Fibroblast of lung (primary cell): ENCODE measurements at regions not wholly inside any gene's neighbourhood (a gene's known extent, or its start where the extent isn't known, plus 50 kb on each side); places are given as distances from the start of the nearest gene placed in this dataset.

Experiments used
- DNase-seq, 2 donors: peaks; one replicate each; pipeline versions ENCODE4 v3.0.0 to v3.0.0-alpha.2; 2010; ENCODE audit warnings: low read depth in 2 of 2
- H2AFZ ChIP-seq: 2 replicates; pipeline ENCODE4 v1.5.1; 2012; ENCODE audit warnings: low read length, control low read depth, inconsistent platforms
- H3K27ac ChIP-seq: 2 replicates; pipeline ENCODE4 v1.5.1; 2011; ENCODE audit warnings: low read length, control low read depth; ENCODE audit not compliant: insufficient read depth
- H3K27me3 ChIP-seq: 2 replicates; pipeline ENCODE4 v1.5.1; 2011; ENCODE audit warnings: mild to moderate bottlenecking, low read length; ENCODE audit not compliant: control insufficient read depth, insufficient read depth
- H3K36me3 ChIP-seq: 2 replicates; pipeline ENCODE4 v1.5.1; 2011; ENCODE audit warnings: low read length; ENCODE audit not compliant: control insufficient read depth, insufficient read depth
- H3K4me1 ChIP-seq: 2 replicates; pipeline ENCODE4 v1.5.1; 2011; ENCODE audit warnings: low read length; ENCODE audit not compliant: control insufficient read depth, insufficient read depth; ENCODE audit errors: extremely low read depth
- H3K4me2 ChIP-seq: 2 replicates; pipeline ENCODE4 v1.5.1; 2011; ENCODE audit warnings: low read length, control low read depth; ENCODE audit not compliant: insufficient read depth; ENCODE audit errors: extremely low read depth
- H3K4me3 ChIP-seq, 4 experiments: fragments of 200-600 bp in 1 of 4; sonication (generic) in 1 of 4; replicated peaks in 1 of 4; 2 replicates each; pipeline ENCODE4 v1.5.1; 2011 to 2016; ENCODE audit warnings: low read length in 4 of 4, low read depth in 3 of 4, mild to moderate bottlenecking in 3 of 4, control low read depth in 2 of 4, inconsistent platforms in 1 of 4, mixed read lengths in 1 of 4; ENCODE audit not compliant: insufficient read depth in 1 of 4; ENCODE audit errors: control extremely low read depth in 1 of 4
- H3K79me2 ChIP-seq: 2 replicates; pipeline ENCODE4 v1.5.1; 2012; ENCODE audit warnings: mild to moderate bottlenecking, low read length, inconsistent platforms; ENCODE audit not compliant: control insufficient read depth, insufficient read depth
- H3K9ac ChIP-seq: 2 replicates; pipeline ENCODE4 v1.5.1; 2011; ENCODE audit warnings: mild to moderate bottlenecking, low read length, control low read depth; ENCODE audit not compliant: insufficient read depth
- H3K9me3 ChIP-seq: 2 replicates; pipeline ENCODE4 v1.5.1; 2012; ENCODE audit warnings: low read depth, low read length; ENCODE audit not compliant: control insufficient read depth, insufficient read depth
- H4K20me1 ChIP-seq: 2 replicates; pipeline ENCODE4 v1.5.1; 2011; ENCODE audit warnings: low read length; ENCODE audit not compliant: control insufficient read depth, insufficient read depth; ENCODE audit errors: extremely low read depth
- EZH2 ChIP-seq: IDR thresholded peaks from 2 replicates; pipeline ENCODE4 v1.5.1; 2012; ENCODE audit warnings: low read length, control low read depth, mild to moderate bottlenecking; ENCODE audit errors: missing control alignments
- TF ChIP-seq, protein P1 (sequence below), 2 donors: IDR thresholded peaks in 1 of 2; conservative IDR thresholded peaks in 1 of 2; 1 replicate in 1 of 2; 2 replicates in 1 of 2; pipeline ENCODE4 v1.5.1; 2011 to 2012; ENCODE audit warnings: low read length in 2 of 2, control low read depth in 1 of 2, inconsistent platforms in 1 of 2, low read depth in 1 of 2, mild to moderate bottlenecking in 1 of 2

DNA sequence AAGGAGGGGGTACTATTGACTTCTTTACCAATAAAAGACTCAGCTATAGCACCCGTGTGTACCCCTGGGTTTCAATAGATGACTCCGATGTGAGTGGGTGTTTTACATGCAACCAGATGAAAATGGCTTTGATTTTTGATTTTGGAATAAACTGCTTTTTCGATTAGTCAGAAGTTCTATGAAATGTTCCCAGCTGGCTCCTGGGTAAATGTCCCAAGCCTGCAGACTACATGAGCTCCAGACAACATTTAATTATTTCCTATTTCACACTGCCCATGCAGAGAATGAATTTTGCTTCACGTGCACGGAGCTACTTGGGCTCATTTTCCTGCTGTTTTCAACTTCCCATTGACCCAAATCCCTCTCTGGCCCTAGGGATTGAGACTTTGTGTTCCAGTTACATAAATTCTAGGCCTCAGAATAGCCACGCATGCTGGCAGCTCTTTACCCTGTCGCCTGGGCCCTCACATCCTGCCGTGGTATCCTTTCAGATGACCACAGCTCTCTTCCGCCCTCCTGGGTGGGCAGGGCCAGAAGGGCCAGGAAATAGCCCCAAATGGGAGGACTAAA lies 59.7 kb downstream of the GPR6 start:
- Histone ChIP-seq H3K4me2 (no peak overlapping the region), H3K9me3 (no peaks in the 10 kb centered on the region), H4K20me1 (no peaks in the 10 kb centered on the region), H3K9ac (no peak overlapping the region), H3K79me2 (no peaks in the 10 kb centered on the region), H3K4me1 (no peaks in the 10 kb centered on the region), H3K4me3 (no peak overlapping the region), H3K27ac (no peak overlapping the region), H2AFZ (no peak overlapping the region), H3K36me3 (no peaks in the 10 kb centered on the region), H3K27me3 (no peaks in the 10 kb centered on the region)
- TF ChIP-seq, protein P1, sequence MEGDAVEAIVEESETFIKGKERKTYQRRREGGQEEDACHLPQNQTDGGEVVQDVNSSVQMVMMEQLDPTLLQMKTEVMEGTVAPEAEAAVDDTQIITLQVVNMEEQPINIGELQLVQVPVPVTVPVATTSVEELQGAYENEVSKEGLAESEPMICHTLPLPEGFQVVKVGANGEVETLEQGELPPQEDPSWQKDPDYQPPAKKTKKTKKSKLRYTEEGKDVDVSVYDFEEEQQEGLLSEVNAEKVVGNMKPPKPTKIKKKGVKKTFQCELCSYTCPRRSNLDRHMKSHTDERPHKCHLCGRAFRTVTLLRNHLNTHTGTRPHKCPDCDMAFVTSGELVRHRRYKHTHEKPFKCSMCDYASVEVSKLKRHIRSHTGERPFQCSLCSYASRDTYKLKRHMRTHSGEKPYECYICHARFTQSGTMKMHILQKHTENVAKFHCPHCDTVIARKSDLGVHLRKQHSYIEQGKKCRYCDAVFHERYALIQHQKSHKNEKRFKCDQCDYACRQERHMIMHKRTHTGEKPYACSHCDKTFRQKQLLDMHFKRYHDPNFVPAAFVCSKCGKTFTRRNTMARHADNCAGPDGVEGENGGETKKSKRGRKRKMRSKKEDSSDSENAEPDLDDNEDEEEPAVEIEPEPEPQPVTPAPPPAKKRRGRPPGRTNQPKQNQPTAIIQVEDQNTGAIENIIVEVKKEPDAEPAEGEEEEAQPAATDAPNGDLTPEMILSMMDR (conservative IDR thresholded peaks at IDR 0.05 in 1 of 2, IDR thresholded peaks at IDR 0.05 in 1 of 2; ENCODE audit: low read depth in 1 of 2, low read length in 2 of 2), result no peak
- TF ChIP-seq EZH2, result no peak
- no peak for DNase-seq

DNA sequence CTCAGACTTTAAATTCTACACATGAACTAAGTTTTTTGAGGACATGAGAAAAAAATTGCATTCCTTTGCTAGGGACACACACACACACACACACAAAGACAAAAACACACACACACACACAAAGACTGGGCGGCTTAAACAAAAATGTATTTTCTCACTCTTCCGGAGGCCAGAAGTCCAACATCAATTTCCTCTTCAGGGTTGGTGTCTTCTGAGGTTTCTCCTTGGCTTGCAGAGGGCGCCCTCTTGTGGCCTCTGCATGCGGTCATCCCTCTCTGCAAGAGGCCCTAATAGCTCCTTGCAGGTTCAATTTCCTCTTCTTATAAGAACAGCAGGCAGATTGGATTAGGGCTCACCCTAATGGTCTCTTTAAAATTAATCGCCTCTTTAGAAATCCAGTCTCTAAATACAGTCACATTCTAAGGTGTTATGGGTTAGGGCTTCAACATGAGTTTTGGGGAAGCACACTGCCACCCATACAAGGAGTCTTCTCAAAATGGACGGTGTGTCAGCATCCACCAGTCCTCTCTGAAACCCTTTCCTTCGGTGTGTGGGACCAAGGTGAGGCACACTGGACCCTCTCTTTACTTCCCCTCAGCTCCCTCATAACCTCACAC lies 61.4 kb downstream of the GPR6 start:
- Histone ChIP-seq H3K36me3 (no peaks in the 10 kb centered on the region), H3K27ac (no peak overlapping the region), H3K9me3 (no peaks in the 10 kb centered on the region), H4K20me1 (no peaks in the 10 kb centered on the region), H2AFZ (peak overlapping the region; percentile 89), H3K4me1 (no peaks in the 10 kb centered on the region), H3K4me2 (peak overlapping the region; percentile 70), H3K9ac (no peak overlapping the region), H3K27me3 (no peaks in the 10 kb centered on the region), H3K79me2 (no peaks in the 10 kb centered on the region), H3K4me3 (peak overlapping the region; percentile 9 to 43 (median 22))
- peak; percentile 80 to 91 for DNase-seq
- no peak for TF ChIP-seq EZH2
- TF ChIP-seq, protein P1 (conservative IDR thresholded peaks at IDR 0.05 in 1 of 2, IDR thresholded peaks at IDR 0.05 in 1 of 2; ENCODE audit: low read depth in 1 of 2, low read length in 2 of 2), result peak; percentile 91 to 97

DNA sequence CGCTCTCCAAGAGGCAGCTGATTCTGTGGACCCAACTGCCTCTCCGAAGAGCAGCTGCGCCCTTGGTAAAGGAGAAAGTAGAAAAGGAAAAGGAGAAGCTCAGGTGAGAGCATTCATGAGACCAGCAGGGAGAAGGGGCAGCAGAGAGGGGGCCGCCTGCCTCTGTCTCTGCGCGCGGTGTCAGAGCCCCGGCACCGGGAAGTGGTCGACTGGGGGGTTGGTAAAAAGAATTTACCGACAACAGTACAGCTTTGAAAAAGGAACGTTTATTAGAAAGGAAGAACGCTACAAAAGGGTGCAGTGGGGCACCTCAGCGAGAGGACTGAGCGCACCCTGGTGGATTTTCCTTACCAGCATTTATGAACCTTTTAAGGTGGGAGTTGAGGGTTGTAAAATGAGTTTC lies 61.9 kb downstream of the GPR6 start:
- no peaks in the 10 kb centered on the region for H3K27me3 ChIP-seq
- H4K20me1 ChIP-seq, result no peaks in the 10 kb centered on the region
- no peak overlapping the region for H3K9ac ChIP-seq
- no peak for TF ChIP-seq EZH2
- TF ChIP-seq, protein P1 (conservative IDR thresholded peaks at IDR 0.05 in 1 of 2, IDR thresholded peaks at IDR 0.05 in 1 of 2; ENCODE audit: low read depth in 1 of 2, low read length in 2 of 2), result peak in 1 of 2 donors; percentile 48
- peak; percentile 12 to 34 for DNase-seq
- H3K4me3 ChIP-seq, result peak overlapping the region; percentile 9 to 43 (median 22)
- H3K4me2 ChIP-seq, result peak overlapping the region; percentile 70
- H3K9me3 ChIP-seq, result no peaks in the 10 kb centered on the region
- no peaks in the 10 kb centered on the region for H3K79me2 ChIP-seq
- no peaks in the 10 kb centered on the region for H3K4me1 ChIP-seq
- peak overlapping the region; percentile 89 for H2AFZ ChIP-seq
- no peaks in the 10 kb centered on the region for H3K36me3 ChIP-seq
- H3K27ac ChIP-seq, result no peak overlapping the region
